Tibial artery (tissue), 4 donors: ENCODE measurements at regions not wholly inside any gene's neighbourhood (a gene's known extent, or its start where the extent isn't known, plus 50 kb on each side); places are given as distances from the start of the nearest gene placed in this dataset.

Experiments
- DNase-seq, 2 donors: peaks; one replicate each; pipeline ENCODE4 v3.0.0-alpha.2; 2019
- H3K27ac ChIP-seq, 2 donors: fragments of 200-600 bp; sonication (generic) in 1 of 2; 1 replicate in 1 of 2; 2 replicates in 1 of 2; pipeline ENCODE4 v1.5.1; 2018 to 2019; ENCODE audit warnings: mild to moderate bottlenecking in 1 of 2
- H3K27me3 ChIP-seq, 2 donors: fragments of 200-600 bp; sonication (generic) in 1 of 2; one replicate each; pipeline versions ENCODE4 v1.5.1 to v1.6.0; 2016 to 2019
- H3K36me3 ChIP-seq, 3 donors: fragments of 200-600 bp; sonication (generic) in 2 of 3; one replicate each; pipeline ENCODE4 v1.5.1; 2016 to 2019; ENCODE audit warnings: mild to moderate bottlenecking in 2 of 3
- H3K4me1 ChIP-seq, 4 donors: fragments of 200-600 bp; sonication (generic) in 2 of 4; 1 replicate in 3 of 4; 2 replicates in 1 of 4; pipeline ENCODE4 v1.5.1; 2016 to 2019
- H3K4me3 ChIP-seq, 2 donors: fragments of 200-600 bp; sonication (generic) in 1 of 2; 1 replicate in 1 of 2; 2 replicates in 1 of 2; pipeline ENCODE4 v1.5.1; 2018 to 2019; ENCODE audit warnings: mild to moderate bottlenecking in 2 of 2
- H3K9me3 ChIP-seq, 3 donors: fragments of 200-600 bp; sonication (generic) in 1 of 3; one replicate each; pipeline ENCODE4 v1.5.1; 2016 to 2019
- CTCF ChIP-seq, 2 experiments: fragments of 200-600 bp in 1 of 2; fragments of 450-650 bp in 1 of 2; IDR thresholded peaks; one replicate each; pipeline ENCODE4 v1.5.1; 2017 to 2019; ENCODE audit warnings: antibody characterized with exemption in 2 of 2, mild to moderate bottlenecking in 1 of 2, moderate library complexity in 1 of 2
- intact Hi-C: fragments of 100-400 bp; cut with DNase I; formaldehyde crosslinking; loops from one replicate; pipeline ENCODE4 v1.15.0; 2023; ENCODE audit warnings: low total_unique reads

GRCh38 chr14:80059041-80059440 lies 152.3 kb downstream of the DIO2 start:
- no peak overlapping the region for H3K27ac ChIP-seq
- no peaks in the 10 kb centered on the region for H3K9me3 ChIP-seq
- intact Hi-C loops: loop anchor here (10.0 kb wide), 1 partner anchor 796 kb away; no protein-coding TSS in a partner anchor
- H3K4me1 ChIP-seq: peaks cover 0 to 21% (median 0%) of the 10 kb centered on the region in 4 donors
- no peaks in the 10 kb centered on the region for H3K36me3 ChIP-seq
- DNase-seq: no peak
- H3K4me3 ChIP-seq: no peak overlapping the region
- TF ChIP-seq CTCF (IDR thresholded peaks at IDR 0.05): no peak
- no peaks in the 10 kb centered on the region for H3K27me3 ChIP-seq

GRCh38 chr14:80056497-80056801 lies 154.9 kb downstream of the DIO2 start:
- Histone ChIP-seq H3K27me3 (no peaks in the 10 kb centered on the region), H3K4me3 (no peak overlapping the region), H3K9me3 (no peaks in the 10 kb centered on the region), H3K27ac (no peak overlapping the region), H3K36me3 (no peaks in the 10 kb centered on the region), H3K4me1 (peaks cover 0 to 10% (median 0%) of the 10 kb centered on the region in 4 donors)
- intact Hi-C loops: loop anchor here (10.0 kb wide), 1 partner anchor 798 kb away; no protein-coding TSS in a partner anchor
- no peak for DNase-seq
- TF ChIP-seq CTCF (IDR thresholded peaks at IDR 0.05): no peak

GRCh38 chr14:80055667-80056496 lies 155.4 kb downstream of the DIO2 start:
- H3K4me3 ChIP-seq: peak overlapping the region; percentile 13 to 21
- peak; percentile 58 to 68 for TF ChIP-seq CTCF (IDR thresholded peaks at IDR 0.05)
- no peaks in the 10 kb centered on the region for H3K9me3 ChIP-seq
- peak; percentile 20 to 68 for DNase-seq
- no peaks in the 10 kb centered on the region for H3K27me3 ChIP-seq
- H3K36me3 ChIP-seq: no peaks in the 10 kb centered on the region
- peak overlapping the region in 1 of 2 donors; percentile 0 for H3K27ac ChIP-seq
- peaks cover 0 to 10% (median 0%) of the 10 kb centered on the region in 4 donors for H3K4me1 ChIP-seq
- intact Hi-C loops: loop anchor here (10.0 kb wide), 1 partner anchor 799 kb away; no protein-coding TSS in a partner anchor

GRCh38 chr14:80055226-80055625 lies 156.1 kb downstream of the DIO2 start:
- H3K27ac ChIP-seq: peak overlapping the region in 1 of 2 donors; percentile 0
- no peaks in the 10 kb centered on the region for H3K9me3 ChIP-seq
- peaks cover 0 to 10% (median 0%) of the 10 kb centered on the region in 4 donors for H3K4me1 ChIP-seq
- H3K36me3 ChIP-seq: no peaks in the 10 kb centered on the region
- intact Hi-C loops: loop anchor here (10.0 kb wide), 1 partner anchor 800 kb away; no protein-coding TSS in a partner anchor
- no peak overlapping the region for H3K4me3 ChIP-seq
- H3K27me3 ChIP-seq: no peaks in the 10 kb centered on the region
- no peak for TF ChIP-seq CTCF (IDR thresholded peaks at IDR 0.05)
- no peak for DNase-seq

- intact Hi-C loops: loop anchor here (10.0 kb wide), 1 partner anchor 801 kb away; no protein-coding TSS in a partner anchor
- H3K27me3 ChIP-seq: no peaks in the 10 kb centered on the region
These were observed 157.3 kb downstream of the DIO2 start for GRCh38 chr14:80054020-80054419.

More at GRCh38 chr14:80054020-80054419, 157.3 kb downstream of the DIO2 start:
- no peaks in the 10 kb centered on the region for H3K36me3 ChIP-seq
- H3K4me3 ChIP-seq: no peak overlapping the region
- no peaks in the 10 kb centered on the region for H3K9me3 ChIP-seq
- peaks cover 0 to 10% (median 0%) of the 10 kb centered on the region in 4 donors for H3K4me1 ChIP-seq
- no peak for TF ChIP-seq CTCF (IDR thresholded peaks at IDR 0.05)
- DNase-seq: no peak
- H3K27ac ChIP-seq: no peak overlapping the region
